GM19035 (cell line): ENCODE measurements at regions not wholly inside any gene's neighbourhood (a gene's known extent, or its start where the extent isn't known, plus 50 kb on each side); places are given as distances from the start of the nearest gene placed in this dataset.
A peak's percentile ranks its signal among the peaks of the same experiment; 100 is the strongest.
"Not testable (repeated sequence)": the region's sequence is repeated elsewhere in the genome, so short reads cannot be mapped to it uniquely, and the experiment has no call there.

Source experiments
- ATAC-seq: cut with Tn5 transposase; IDR thresholded peaks from one replicate; pipeline ENCODE4 v1.9.1; 2021; ENCODE audit not compliant: unreplicated experiment

- ATAC-seq, result no peak
Measured at GRCh38 chr6:82506526-82506925, 142.9 kb downstream of the TPBG start.

- ATAC-seq, result no peak
Measured at GRCh38 chr6:82507112-82507511, 143.5 kb downstream of the TPBG start.

- no peak for ATAC-seq
Measured at GRCh38 chr6:82511546-82511945, 147.9 kb downstream of the TPBG start.

- ATAC-seq, result not testable (repeated sequence)
Measured at GRCh38 chr6:82517896-82518295, 154.3 kb downstream of the TPBG start.

GRCh38 chr6:82521369-82521768 lies 157.8 kb downstream of the TPBG start:
- no peak for ATAC-seq

GRCh38 chr6:82521861-82522260 lies 158.2 kb downstream of the TPBG start:
- no peak for ATAC-seq

GRCh38 chr6:82524031-82524430 lies 160.4 kb downstream of the TPBG start:
- ATAC-seq, result no peak

GRCh38 chr6:82525775-82526495 lies 162.3 kb downstream of the TPBG start:
- no peak for ATAC-seq

GRCh38 chr6:82529960-82530460 lies 166.4 kb downstream of the TPBG start:
- not testable (repeated sequence) for ATAC-seq

GRCh38 chr6:82534876-82535275 lies 171.3 kb downstream of the TPBG start:
- no peak for ATAC-seq

GRCh38 chr6:82549480-82549879 lies 185.9 kb downstream of the TPBG start:
- not testable (repeated sequence) for ATAC-seq

- ATAC-seq, result not testable (repeated sequence)
Measured at GRCh38 chr6:82551311-82551710, 187.7 kb downstream of the TPBG start.

- ATAC-seq, result no peak
Measured at GRCh38 chr6:82551831-82552230, 188.2 kb downstream of the TPBG start.

GRCh38 chr6:82553863-82554531 lies 190.4 kb downstream of the TPBG start:
- no peak for ATAC-seq

GRCh38 chr6:82554666-82555065 lies 191.0 kb downstream of the TPBG start:
- ATAC-seq, result no peak

- no peak for ATAC-seq
Measured at GRCh38 chr6:82555801-82556200, 192.2 kb downstream of the TPBG start.

GRCh38 chr6:82558531-82558930 lies 194.9 kb downstream of the TPBG start:
- not testable (repeated sequence) for ATAC-seq

GRCh38 chr6:82567621-82568020 lies 204.0 kb downstream of the TPBG start:
- ATAC-seq, result no peak

- peak; percentile 97 for ATAC-seq
Measured at GRCh38 chr6:82568290-82568993, 204.8 kb downstream of the TPBG start.

- no peak for ATAC-seq
Measured at GRCh38 chr6:82569022-82569421, 205.4 kb downstream of the TPBG start.

GRCh38 chr6:82570083-82570482 lies 206.5 kb downstream of the TPBG start:
- no peak for ATAC-seq

GRCh38 chr6:82571455-82571854 lies 207.8 kb downstream of the TPBG start:
- ATAC-seq, result no peak
